ENCODE measurements at regions not wholly inside any gene's neighbourhood (a gene's known extent, or its start where the extent isn't known, plus 50 kb on each side); places are given as distances from the start of the nearest gene placed in this dataset.

- TF ChIP-seq CTCF (IDR thresholded peaks at IDR 0.05) (no peak), POLR2AphosphoS5 (IDR thresholded peaks at IDR 0.05) (no peak), POLR2A (IDR thresholded peaks at IDR 0.05; ENCODE audit: low read depth) (no peak), EP300 (IDR thresholded peaks at IDR 0.05) (no peak)
Observed at GRCh38 chrX:131789664-131790063, 233.4 kb upstream of the STK26 start.
